GM06990 (cell line): ENCODE measurements at regions not wholly inside any gene's neighbourhood (a gene's known extent, or its start where the extent isn't known, plus 50 kb on each side); places are given as distances from the start of the nearest gene placed in this dataset.

ENCODE experiments used
- DNase-seq: peaks from one replicate; pipeline ENCODE4 v3.0.0-alpha.2; 2011; ENCODE audit not compliant: insufficient read length; ENCODE audit errors: extremely low read depth
- H3K27me3 ChIP-seq: replicated peaks from 2 replicates; pipeline ENCODE4 v1.6.0; 2011; ENCODE audit warnings: low read length; ENCODE audit not compliant: control insufficient read depth, insufficient read depth
- H3K36me3 ChIP-seq: 2 replicates; pipeline ENCODE4 v1.5.1; 2011; ENCODE audit warnings: low read length; ENCODE audit not compliant: control insufficient read depth, insufficient read depth
- H3K4me3 ChIP-seq: replicated peaks from 2 replicates; pipeline ENCODE4 v1.5.1; 2011; ENCODE audit warnings: low read depth, mild to moderate bottlenecking, control low read depth, low read length
- CTCF ChIP-seq: IDR thresholded peaks from 2 replicates; pipeline ENCODE4 v1.5.1; 2011; ENCODE audit warnings: low read length, control low read depth, mild to moderate bottlenecking, inconsistent platforms; ENCODE audit not compliant: insufficient read depth, poor library complexity, severe bottlenecking

GRCh38 chr3:187902041-187902471 is 156.8 kb upstream of the BCL6 start:
- peak; percentile 56 for DNase-seq
- H3K36me3 ChIP-seq: no peaks in the 10 kb centered on the region
- H3K27me3 ChIP-seq: peaks cover 5% of the 10 kb centered on the region
- no peak for TF ChIP-seq CTCF
- H3K4me3 ChIP-seq: no peak overlapping the region

- TF ChIP-seq CTCF: no peak
- Histone ChIP-seq H3K36me3 (no peaks in the 10 kb centered on the region), H3K27me3 (peaks cover 5% of the 10 kb centered on the region), H3K4me3 (no peak overlapping the region)
- no peak for DNase-seq
Observed at GRCh38 chr3:187902936-187903335, 157.7 kb upstream of the BCL6 start.

- H3K36me3 ChIP-seq: no peaks in the 10 kb centered on the region
- H3K4me3 ChIP-seq: no peak overlapping the region
- no peak for TF ChIP-seq CTCF
- DNase-seq: no peak
- H3K27me3 ChIP-seq: peaks cover 5% of the 10 kb centered on the region
Observed at GRCh38 chr3:187903697-187904096, 158.4 kb upstream of the BCL6 start.

- no peak for DNase-seq
- no peak for TF ChIP-seq CTCF
- Histone ChIP-seq H3K27me3 (peaks cover 5% of the 10 kb centered on the region), H3K4me3 (no peak overlapping the region), H3K36me3 (no peaks in the 10 kb centered on the region)
Observed at GRCh38 chr3:187906416-187906815, 161.1 kb upstream of the BCL6 start.

- no peaks in the 10 kb centered on the region for H3K36me3 ChIP-seq
- H3K4me3 ChIP-seq: no peak overlapping the region
- TF ChIP-seq CTCF: no peak
- peaks cover 5% of the 10 kb centered on the region for H3K27me3 ChIP-seq
- no peak for DNase-seq
Observed at GRCh38 chr3:187906920-187907319, 161.7 kb upstream of the BCL6 start.

GRCh38 chr3:187909866-187910265 is 164.6 kb upstream of the BCL6 start:
- no peak for TF ChIP-seq CTCF
- H3K4me3 ChIP-seq: no peak overlapping the region
- DNase-seq: no peak
- H3K27me3 ChIP-seq: peaks cover 5% of the 10 kb centered on the region
- no peaks in the 10 kb centered on the region for H3K36me3 ChIP-seq
